ENCODE measurements at regions not wholly inside any gene's neighbourhood (a gene's known extent, or its start where the extent isn't known, plus 50 kb on each side); places are given as distances from the start of the nearest gene placed in this dataset.

- H3K27ac Mint-ChIP-seq: no peak overlapping the region
- no peaks in the 10 kb centered on the region for H3K4me1 ChIP-seq (ENCODE audit: control insufficient read depth in 1 of 2, insufficient read depth in 2 of 2, low read length in 2 of 2)
- no peak for DNase-seq
- intact Hi-C loops (cut with micrococcal nuclease): no loop called here
- no peaks in the 10 kb centered on the region for H4K20me1 ChIP-seq (ENCODE audit: insufficient read depth, low read length)
- peaks cover 0 to 17% (median 2%) of the 10 kb centered on the region in 3 donors for H3K27me3 Mint-ChIP-seq (ENCODE audit: low read depth in 3 of 3)
- H3K4me2 ChIP-seq (replicated peaks; ENCODE audit: extremely low read depth, low read length, poor library complexity, severe bottlenecking): no peak overlapping the region
- H3K4me3 ChIP-seq (replicated peaks in 1 of 3; ENCODE audit: low read depth in 2 of 3, low read length in 3 of 3): no peak overlapping the region
- H3K36me3 ChIP-seq (replicated peaks in 1 of 2; ENCODE audit: control insufficient read depth in 1 of 2, insufficient read depth in 2 of 2, low read length in 2 of 2): no peaks in the 10 kb centered on the region
- H3K79me2 ChIP-seq (ENCODE audit: insufficient read depth, low read length): no peaks in the 10 kb centered on the region
- no peaks in the 10 kb centered on the region for H3K27me3 ChIP-seq (ENCODE audit: control insufficient read depth in 2 of 2, insufficient read depth in 2 of 2, low read length in 2 of 2)
- no peaks in the 10 kb centered on the region for H3K4me1 Mint-ChIP-seq
- no peak overlapping the region for H3K9ac ChIP-seq (ENCODE audit: insufficient read depth, low read length, poor library complexity, severe bottlenecking)
- no peak overlapping the region for H2AFZ ChIP-seq (ENCODE audit: insufficient read depth, low read depth, low read length, poor library complexity, severe bottlenecking)
- 100% methylated on average over 1 of the region's 7 CpGs for WGBS (ENCODE audit: insufficient coverage)
- no peak overlapping the region for H3K4me3 Mint-ChIP-seq
- H3K27ac ChIP-seq (ENCODE audit: low read depth in 1 of 2, low read length in 2 of 2): no peak overlapping the region
- no peaks in the 10 kb centered on the region for H3K36me3 Mint-ChIP-seq
- peaks cover 0 to 9% (median 0%) of the 10 kb centered on the region in 7 donors for H3K9me3 Mint-ChIP-seq
- no peak for TF ChIP-seq CTCF (IDR thresholded peaks at IDR 0.05)
- no peaks in the 10 kb centered on the region for H3K9me3 ChIP-seq (replicated peaks in 1 of 2; ENCODE audit: control insufficient read depth in 1 of 2, insufficient read depth in 1 of 2, low read length in 2 of 2)
Observed at GRCh38 chrX:40908026-40908425, 172.7 kb upstream of the MED14 start.

- Mint-ChIP-seq H3K9me3 (peaks cover 0 to 7% (median 2%) of the 10 kb centered on the region in 7 donors), H3K27ac (no peak overlapping the region), H3K4me3 (no peak overlapping the region), H3K27me3 (ENCODE audit: low read depth in 3 of 3) (peaks cover 0 to 11% (median 2%) of the 10 kb centered on the region in 3 donors), H3K36me3 (no peaks in the 10 kb centered on the region), H3K4me1 (no peaks in the 10 kb centered on the region)
- Histone ChIP-seq H3K9ac (ENCODE audit: insufficient read depth, low read length, poor library complexity, severe bottlenecking) (no peak overlapping the region), H4K20me1 (ENCODE audit: insufficient read depth, low read length) (no peaks in the 10 kb centered on the region), H3K27me3 (ENCODE audit: control insufficient read depth in 2 of 2, insufficient read depth in 2 of 2, low read length in 2 of 2) (no peaks in the 10 kb centered on the region), H2AFZ (ENCODE audit: insufficient read depth, low read depth, low read length, poor library complexity, severe bottlenecking) (no peak overlapping the region), H3K36me3 (replicated peaks in 1 of 2; ENCODE audit: control insufficient read depth in 1 of 2, insufficient read depth in 2 of 2, low read length in 2 of 2) (no peaks in the 10 kb centered on the region), H3K9me3 (replicated peaks in 1 of 2; ENCODE audit: control insufficient read depth in 1 of 2, insufficient read depth in 1 of 2, low read length in 2 of 2) (no peaks in the 10 kb centered on the region), H3K4me3 (replicated peaks in 1 of 3; ENCODE audit: low read depth in 2 of 3, low read length in 3 of 3) (no peak overlapping the region), H3K79me2 (ENCODE audit: insufficient read depth, low read length) (no peaks in the 10 kb centered on the region), H3K4me2 (replicated peaks; ENCODE audit: extremely low read depth, low read length, poor library complexity, severe bottlenecking) (no peak overlapping the region), H3K27ac (ENCODE audit: low read depth in 1 of 2, low read length in 2 of 2) (no peak overlapping the region), H3K4me1 (ENCODE audit: control insufficient read depth in 1 of 2, insufficient read depth in 2 of 2, low read length in 2 of 2) (no peaks in the 10 kb centered on the region)
- no peak for TF ChIP-seq CTCF (IDR thresholded peaks at IDR 0.05)
- DNase-seq: no peak
- intact Hi-C loops (cut with micrococcal nuclease): no loop called here
Observed at GRCh38 chrX:40908857-40909475, 173.6 kb upstream of the MED14 start.
